C4-2B (cell line): ENCODE measurements at regions not wholly inside any gene's neighbourhood (a gene's known extent, or its start where the extent isn't known, plus 50 kb on each side); places are given as distances from the start of the nearest gene placed in this dataset.
"Not testable (repeated sequence)": the region's sequence is repeated elsewhere in the genome, so short reads cannot be mapped to it uniquely, and the experiment has no call there.

Source experiments
- H3K27ac ChIP-seq: fragments of 450-650 bp; 2 replicates; pipeline ENCODE4 v1.5.1; 2017
- CTCF ChIP-seq: fragments of 450-650 bp; conservative IDR thresholded peaks from 2 replicates; pipeline ENCODE4 v1.5.1; 2017; ENCODE audit warnings: mild to moderate bottlenecking
- ZFX ChIP-seq: fragments of 450-650 bp; IDR thresholded peaks from 2 replicates; pipeline ENCODE4 v1.6.1; 2017

DNA sequence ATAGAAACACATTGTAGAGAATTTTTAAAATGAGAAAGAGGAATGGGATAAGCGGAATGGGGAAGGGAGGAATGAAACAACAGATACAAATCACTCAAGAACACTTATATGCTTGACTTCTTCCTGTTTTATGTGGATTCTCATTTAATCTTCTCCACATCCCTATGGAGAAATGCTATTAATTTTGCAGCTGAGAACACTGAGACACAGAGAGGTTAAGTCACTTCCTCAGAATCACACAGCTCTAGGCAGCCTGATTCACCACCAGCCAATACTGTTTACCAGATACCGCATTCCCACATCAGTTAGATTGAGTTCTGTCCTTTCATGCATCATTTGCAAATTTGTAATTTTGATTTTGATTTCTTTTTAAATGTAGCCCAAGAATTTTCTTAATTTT is 170.5 kb downstream of the SH2D4B start:
- no peak for TF ChIP-seq ZFX
- no peak for TF ChIP-seq CTCF
- H3K27ac ChIP-seq, result no peak overlapping the region

GRCh38 chr10:80708808-80709207 is 171.1 kb downstream of the SH2D4B start:
- TF ChIP-seq ZFX (no peak), CTCF (no peak)

DNA sequence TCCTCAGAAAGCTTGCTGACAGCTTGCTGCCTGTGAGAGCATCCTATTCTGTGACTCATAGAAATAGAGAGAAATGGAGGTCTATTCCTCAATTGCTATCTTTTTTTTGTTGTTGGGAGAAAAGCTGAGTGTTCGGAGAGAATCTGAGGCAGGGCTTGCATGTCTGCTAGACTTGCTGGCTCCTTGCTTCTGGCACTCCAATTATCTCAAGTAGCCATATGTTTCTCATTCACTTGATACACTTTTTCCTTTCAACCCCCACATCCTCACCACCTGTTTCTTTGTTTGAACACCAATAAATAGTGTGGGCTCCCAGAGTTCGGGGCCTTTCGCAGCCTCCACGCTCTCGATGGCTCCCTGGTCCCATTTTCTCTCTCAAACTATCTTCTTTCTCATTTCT is 172.2 kb downstream of the SH2D4B start:
- no peak for TF ChIP-seq CTCF
- TF ChIP-seq ZFX, result no peak
- no peak overlapping the region for H3K27ac ChIP-seq

More at GRCh38 chr10:80708808-80709207, 171.1 kb downstream of the SH2D4B start:
- no peak overlapping the region for H3K27ac ChIP-seq

DNA sequence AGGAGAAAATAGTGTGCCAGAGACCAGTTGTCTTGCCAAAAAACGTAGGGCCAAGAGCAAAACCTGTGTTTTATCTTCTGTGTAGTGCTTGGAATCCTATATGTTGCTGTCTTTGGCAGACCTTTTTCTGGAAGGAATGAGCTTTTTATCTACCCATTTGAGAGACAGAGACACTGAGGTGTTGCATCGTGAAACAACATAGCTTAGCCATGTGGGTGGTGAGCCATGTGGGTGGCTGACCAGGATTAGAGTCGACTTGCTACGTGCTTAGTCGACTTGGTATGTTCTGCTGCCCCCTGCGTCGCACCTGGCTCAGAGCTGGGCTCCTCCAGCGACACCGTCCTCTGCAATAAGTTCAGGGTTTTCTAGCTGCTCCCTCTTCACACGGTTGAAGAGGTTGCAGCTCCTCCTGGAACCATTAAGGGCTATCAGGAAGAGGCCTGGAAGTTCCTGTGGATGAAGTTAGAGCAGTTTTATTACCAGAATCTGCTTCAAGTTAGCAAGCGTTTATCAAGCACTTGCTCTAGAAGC is 175.8 kb downstream of the SH2D4B start:
- no peak overlapping the region for H3K27ac ChIP-seq
- TF ChIP-seq CTCF (no peak), ZFX (no peak)

DNA sequence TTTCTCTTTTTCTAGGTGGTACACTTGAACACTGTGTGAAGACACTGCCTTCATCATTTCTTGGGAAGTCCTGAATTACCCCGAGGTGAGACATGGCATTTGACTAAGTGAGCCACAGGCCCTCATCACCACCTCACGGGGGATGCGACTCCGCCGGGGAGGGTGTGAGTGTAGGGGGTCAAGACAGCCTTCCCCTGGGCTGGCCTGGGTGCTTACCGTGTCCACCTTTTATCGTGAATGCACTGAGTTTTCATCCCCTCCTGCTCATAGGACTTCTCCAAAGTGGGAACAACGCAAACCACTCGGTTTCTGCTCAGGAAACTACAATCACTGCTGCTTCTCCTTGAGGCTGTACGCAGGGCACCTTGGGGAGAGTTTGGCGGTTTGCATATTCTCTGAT is 176.9 kb downstream of the SH2D4B start:
- TF ChIP-seq CTCF (no peak), ZFX (no peak)

DNA sequence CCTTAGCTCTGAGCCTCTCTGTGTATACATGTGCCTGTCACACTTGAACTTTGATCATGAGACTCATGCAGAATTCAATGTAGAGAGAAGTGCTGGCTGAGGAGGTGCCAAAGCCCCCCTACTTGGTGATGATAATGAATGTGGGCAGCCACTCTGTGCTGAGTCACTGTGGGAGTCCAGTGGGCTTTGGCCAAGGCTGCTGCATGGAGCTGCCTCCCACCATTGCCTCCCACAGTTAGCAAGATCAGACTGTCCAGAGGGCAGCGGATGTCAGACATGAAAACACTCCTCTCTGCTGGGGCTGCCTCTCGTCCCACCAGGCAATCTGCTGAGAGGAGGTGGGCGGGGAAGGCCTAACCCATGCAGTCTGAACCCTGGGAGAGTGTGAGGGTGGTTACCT is 180.3 kb downstream of the SH2D4B start:
- no peak overlapping the region for H3K27ac ChIP-seq
- no peak for TF ChIP-seq ZFX

More for the DNA sequence above, 176.9 kb downstream of the SH2D4B start:
- H3K27ac ChIP-seq, result no peak overlapping the region

GRCh38 chr10:80719935-80720334 is 182.2 kb downstream of the SH2D4B start:
- no peak overlapping the region for H3K27ac ChIP-seq
- TF ChIP-seq CTCF (no peak), ZFX (no peak)

DNA sequence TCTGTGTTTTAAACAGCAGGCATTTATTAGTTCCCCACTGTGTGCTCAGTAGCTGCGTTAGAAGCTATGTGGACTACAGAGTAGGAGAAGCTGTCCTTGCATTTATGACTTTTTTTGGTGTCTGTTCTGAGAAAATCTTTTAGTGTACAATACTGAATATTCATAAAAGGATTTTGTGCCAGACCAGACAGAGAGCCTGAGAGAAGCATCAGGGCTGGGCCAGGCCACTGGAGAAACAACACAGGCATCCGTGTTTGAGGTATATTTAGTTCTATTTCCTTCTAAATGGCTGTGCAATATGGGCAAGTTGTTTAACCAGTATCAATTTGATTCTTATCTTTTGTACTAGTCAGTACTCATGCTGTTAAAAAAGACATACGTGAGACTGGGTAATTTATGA is 182.8 kb downstream of the SH2D4B start:
- TF ChIP-seq CTCF (no peak), ZFX (no peak)
- no peak overlapping the region for H3K27ac ChIP-seq

DNA sequence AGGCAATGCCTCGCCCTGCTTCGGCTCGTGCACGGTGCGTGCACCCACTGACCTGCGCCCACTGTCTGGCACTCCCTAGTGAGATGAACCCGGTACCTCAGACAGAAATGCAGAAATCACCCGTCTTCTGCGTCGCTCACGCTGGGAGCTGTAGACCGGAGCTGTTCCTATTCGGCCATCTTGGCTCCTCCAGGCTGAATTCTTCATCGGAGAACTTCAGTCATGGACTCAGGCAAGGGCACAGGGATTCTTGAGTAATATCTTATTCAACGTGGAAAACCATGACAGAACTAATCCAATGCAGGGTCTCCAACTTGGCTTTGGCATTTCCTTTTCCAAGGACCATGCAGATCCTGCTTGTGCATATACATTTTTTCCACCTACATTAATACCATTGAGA is 190.7 kb downstream of the SH2D4B start:
- H3K27ac ChIP-seq, result not testable (repeated sequence)
